ENCODE measurements at regions not wholly inside any gene's neighbourhood (a gene's known extent, or its start where the extent isn't known, plus 50 kb on each side); places are given as distances from the start of the nearest gene placed in this dataset.

- no peak for DNase-seq (ENCODE audit: low spot score)
These were observed 228.6 kb upstream of the CDH5 start for GRCh38 chr16:66137853-66138252.

GRCh38 chr16:66136841-66137240 lies 229.7 kb upstream of the CDH5 start:
- DNase-seq (ENCODE audit: low spot score) = no peak

- no peak for DNase-seq (ENCODE audit: low spot score)
These were observed 230.7 kb upstream of the CDH5 start for GRCh38 chr16:66135838-66136237.

GRCh38 chr16:66135421-66135831 lies 231.1 kb upstream of the CDH5 start:
- no peak for DNase-seq (ENCODE audit: low spot score)

GRCh38 chr16:66134875-66135274 lies 231.6 kb upstream of the CDH5 start:
- no peak for DNase-seq (ENCODE audit: low spot score)

- DNase-seq (ENCODE audit: low spot score) = no peak
These were observed 232.7 kb upstream of the CDH5 start for GRCh38 chr16:66133643-66134338.

GRCh38 chr16:66131895-66132294 lies 234.6 kb upstream of the CDH5 start:
- no peak for DNase-seq (ENCODE audit: low spot score)

- no peak for DNase-seq (ENCODE audit: low spot score)
These were observed 235.2 kb upstream of the CDH5 start for GRCh38 chr16:66131156-66131807.

GRCh38 chr16:66130296-66130905 lies 236.1 kb upstream of the CDH5 start:
- DNase-seq (ENCODE audit: low spot score) = no peak

GRCh38 chr16:66129196-66129595 lies 237.3 kb upstream of the CDH5 start:
- no peak for DNase-seq (ENCODE audit: low spot score)

- no peak for DNase-seq (ENCODE audit: low spot score)
These were observed 238.1 kb upstream of the CDH5 start for GRCh38 chr16:66128371-66128770.

GRCh38 chr16:66127459-66128370 lies 238.8 kb upstream of the CDH5 start:
- DNase-seq (ENCODE audit: low spot score) = no peak

GRCh38 chr16:66121466-66121865 lies 245.0 kb upstream of the CDH5 start:
- DNase-seq (ENCODE audit: low spot score) = no peak

GRCh38 chr16:66120656-66121055 lies 245.8 kb upstream of the CDH5 start:
- no peak for DNase-seq (ENCODE audit: low spot score)

- DNase-seq (ENCODE audit: low spot score) = no peak
These were observed 250.1 kb upstream of the CDH5 start for GRCh38 chr16:66116163-66117002.

GRCh38 chr16:66115373-66115772 lies 251.1 kb upstream of the CDH5 start:
- no peak for DNase-seq (ENCODE audit: low spot score)

GRCh38 chr16:66113223-66113622 lies 253.3 kb upstream of the CDH5 start:
- DNase-seq (ENCODE audit: low spot score) = no peak

- no peak for DNase-seq (ENCODE audit: low spot score)
These were observed 256.8 kb upstream of the CDH5 start for GRCh38 chr16:66109677-66110076.

GRCh38 chr16:66107661-66108060 lies 258.8 kb upstream of the CDH5 start:
- DNase-seq (ENCODE audit: low spot score) = no peak

- no peak for DNase-seq (ENCODE audit: low spot score)
These were observed 263.3 kb upstream of the CDH5 start for GRCh38 chr16:66103211-66103610.

- no peak for DNase-seq (ENCODE audit: low spot score)
These were observed 267.2 kb upstream of the CDH5 start for GRCh38 chr16:66099306-66099705.
